HepG2 (cell line): ENCODE measurements at regions not wholly inside any gene's neighbourhood (a gene's known extent, or its start where the extent isn't known, plus 50 kb on each side); places are given as distances from the start of the nearest gene placed in this dataset.

Experiments
- ATAC-seq: fragments of 200-7000 bp; cut with Tn5 transposase; 3 replicates; pipeline ENCODE4 v1.9.1; 2020; ENCODE audit warnings: mild to moderate bottlenecking, moderate library complexity
- BruUV-seq: library from RNA; stranded (reverse); fragments of 400-500 nt; replicated peaks from 2 replicates; lab custom pipeline; 2021; lab: Mats Ljungman, UMichigan
- CTCF ChIA-PET: fragments of 300-600 bp; formaldehyde crosslinking; extraction: SDS; loops from one replicate; lab custom pipeline; 2021; ENCODE audit warnings: low total read pairs, inconsistent platforms, low intra/inter-chr PET ratio; lab: Yijun Ruan, JAX
- POLR2A ChIA-PET: fragments of 350-600 bp; sonication (Branson Sonifier 250); formaldehyde crosslinking; loops from one replicate; lab custom pipeline; 2020; ENCODE audit warnings: antibody characterized with exemption, inconsistent platforms; lab: Yijun Ruan, JAX
- DNase-seq: peaks from one replicate; pipeline ENCODE4 v3.0.0-alpha.2; 2015; ENCODE audit warnings: low spot score
- FAIRE-seq: peaks from 3 replicates; lab custom pipeline; 2011; peaks lifted over from hg19 to GRCh38; lab: Jason Lieb, UNC
- H2AFZ ChIP-seq: one replicate; pipeline ENCODE4 v1.6.1; 2011; ENCODE audit warnings: low read length, inconsistent platforms
- H3K27ac ChIP-seq: fragments of 300-600 bp; 3 replicates; pipeline ENCODE4 v1.8.0; 2011; ENCODE audit warnings: mixed run types, mild to moderate bottlenecking, mixed read lengths, low read length, inconsistent platforms; ENCODE audit not compliant: insufficient read depth; ENCODE audit errors: extremely low read length
- H3K27me3 ChIP-seq, 2 experiments: fragments of 200-600 bp in 1 of 2; 2 replicates in 1 of 2; 3 replicates in 1 of 2; pipeline versions ENCODE4 v1.6.0 to v1.8.0; 2011; ENCODE audit warnings: low read length in 2 of 2, mild to moderate bottlenecking in 2 of 2, moderate library complexity in 2 of 2, inconsistent platforms in 1 of 2; ENCODE audit not compliant: insufficient read depth in 2 of 2, control insufficient read depth in 1 of 2
- H3K36me3 ChIP-seq, 2 experiments: fragments of 200-600 bp in 1 of 2; replicated peaks in 1 of 2; 2 replicates in 1 of 2; 3 replicates in 1 of 2; pipeline versions ENCODE4 v1.5.1 to v1.8.0; 2011; ENCODE audit warnings: low read length in 2 of 2, inconsistent platforms in 1 of 2; ENCODE audit not compliant: insufficient read depth in 2 of 2, control insufficient read depth in 1 of 2
- H3K4me1 ChIP-seq: 2 replicates; pipeline ENCODE4 v1.5.1; 2012; ENCODE audit warnings: low read length, inconsistent platforms; ENCODE audit not compliant: insufficient read depth
- H3K4me2 ChIP-seq: 2 replicates; pipeline ENCODE4 v1.6.0; 2011; ENCODE audit warnings: low read depth, low read length, inconsistent platforms
- H3K4me3 ChIP-seq, 3 experiments: fragments of 200-600 bp in 1 of 3; sonication (generic), shearing (Covaris generic) in 1 of 3; replicated peaks in 1 of 3; 2 replicates each; pipeline ENCODE4 v1.5.1; 2011 to 2016; ENCODE audit warnings: low read length in 3 of 3, inconsistent platforms in 2 of 3, low read depth in 2 of 3, mild to moderate bottlenecking in 2 of 3, control low read depth in 1 of 3, mixed read lengths in 1 of 3; ENCODE audit not compliant: insufficient read depth in 1 of 3
- H3K79me2 ChIP-seq: one replicate; pipeline ENCODE4 v1.6.1; 2011; ENCODE audit warnings: low read length, inconsistent platforms; ENCODE audit not compliant: insufficient read depth
- H3K9ac ChIP-seq: 2 replicates; pipeline ENCODE4 v1.6.0; 2011; ENCODE audit warnings: mild to moderate bottlenecking, low read depth, low read length, inconsistent platforms; ENCODE audit not compliant: insufficient read depth
- H3K9me3 ChIP-seq: 2 replicates; pipeline ENCODE4 v1.5.1; 2012; ENCODE audit warnings: mild to moderate bottlenecking, low read length
- H4K20me1 ChIP-seq: 2 replicates; pipeline ENCODE4 v1.6.0; 2011; ENCODE audit warnings: inconsistent platforms, mild to moderate bottlenecking, low read length, moderate library complexity; ENCODE audit not compliant: insufficient read depth
- AHDC1 ChIP-seq: sonication (generic); formaldehyde crosslinking; IDR thresholded peaks from 2 replicates; pipeline ENCODE4 v1.5.1; 2020; ENCODE audit warnings: mild to moderate bottlenecking, missing genetic modification reagents, borderline replicate concordance
- ATRX ChIP-seq: sonication (generic); formaldehyde crosslinking; IDR thresholded peaks from 2 replicates; pipeline ENCODE4 v1.4.0; 2020; ENCODE audit warnings: missing genetic modification reagents, borderline replicate concordance
- CAMTA2 ChIP-seq: sonication (generic); formaldehyde crosslinking; IDR thresholded peaks from 2 replicates; pipeline ENCODE4 v1.4.0; 2020; ENCODE audit warnings: mild to moderate bottlenecking, missing genetic modification reagents, borderline replicate concordance
- CHCHD3 ChIP-seq: sonication (generic); formaldehyde crosslinking; IDR thresholded peaks from 2 replicates; pipeline ENCODE4 v1.8.0; 2022; ENCODE audit warnings: mild to moderate bottlenecking, missing genetic modification reagents, moderate library complexity
- NPAS2 ChIP-seq: sonication (generic); formaldehyde crosslinking; IDR thresholded peaks from 2 replicates; pipeline ENCODE4 v1.8.0; 2022; ENCODE audit warnings: mild to moderate bottlenecking, missing genetic modification reagents, borderline replicate concordance
- TBX2 ChIP-seq: sonication (generic); formaldehyde crosslinking; IDR thresholded peaks from 2 replicates; pipeline ENCODE4 v1.5.0; 2020; ENCODE audit warnings: missing genetic modification reagents, mild to moderate bottlenecking, borderline replicate concordance
- ZNF318 ChIP-seq: sonication (generic); formaldehyde crosslinking; IDR thresholded peaks from 2 replicates; pipeline ENCODE4 v1.4.0; 2020; ENCODE audit warnings: mild to moderate bottlenecking, missing genetic modification reagents
- ZNF337 ChIP-seq: sonication (generic); formaldehyde crosslinking; IDR thresholded peaks from 2 replicates; pipeline ENCODE4 v1.5.1; 2020; ENCODE audit warnings: missing genetic modification reagents, low read depth, mild to moderate bottlenecking, borderline replicate concordance
- WGBS: methylation state at CpG from one replicate; pipeline ENCODE4 v1.1.6; 2017; ENCODE audit warnings: low lambda C conversion rate; 5-methylcytosine and 5-hydroxymethylcytosine counted together
- in situ Hi-C: cut with HindIII; loops from 2 replicates; pipeline ENCODE4 v1.10.0; 2017; ENCODE audit warnings: low pct_unique_long_range_greater_than_20kb; ENCODE audit not compliant: extremely low pct_ligation_motif_present
- intact Hi-C: fragments of 100-400 bp; cut with micrococcal nuclease; formaldehyde crosslinking; loops from one replicate; pipeline ENCODE4 v1.10.0; 2022; ENCODE audit not compliant: unreplicated experiment

DNA sequence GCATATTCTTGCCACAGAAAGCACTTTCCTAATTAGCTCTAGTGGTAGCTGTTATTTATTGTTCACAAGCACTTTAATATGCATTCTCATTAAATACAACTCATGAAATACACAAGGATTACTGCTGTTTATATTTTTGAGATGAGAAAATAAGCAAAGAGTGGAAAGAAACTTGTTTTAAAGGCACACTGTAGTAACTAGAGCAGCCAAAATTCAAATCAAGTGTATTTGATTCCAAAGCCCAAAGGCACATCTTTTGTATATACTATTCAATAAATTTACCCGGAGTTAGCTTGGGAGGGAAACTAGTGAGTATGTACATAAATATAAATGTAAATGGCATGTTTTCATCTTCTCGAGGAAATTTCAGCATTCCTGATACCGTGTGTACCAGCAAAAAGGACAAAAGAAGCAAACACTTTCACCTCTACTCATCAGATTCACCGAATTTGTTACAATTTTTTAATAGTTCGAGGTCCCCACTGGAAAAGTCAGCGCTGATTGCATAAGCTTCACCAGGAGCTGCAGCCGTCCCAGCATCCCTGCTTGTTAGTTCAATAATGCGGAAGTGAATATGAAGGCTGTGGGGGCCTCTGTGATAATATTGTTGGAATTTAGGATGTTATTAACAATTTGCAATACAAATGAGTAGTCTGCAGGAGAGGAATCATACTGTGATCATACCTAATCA, 371.6 kb upstream of the MON1B start:
- intact Hi-C loops: no loop called here
- no TSS peak for BruUV-seq
- H4K20me1 ChIP-seq: no peaks in the 10 kb centered on the region

More for the DNA sequence above, 371.6 kb upstream of the MON1B start:
- TF ChIP-seq NPAS2 (CRISPR knock-in tag) (no peak), AHDC1 (no peak), TBX2 (CRISPR knock-in tag) (no peak), ZNF318 (CRISPR knock-in tag) (no peak), CAMTA2 (CRISPR knock-in tag) (no peak), ATRX (no peak), CHCHD3 (CRISPR knock-in tag) (no peak), ZNF337 (no peak)
- POLR2A ChIA-PET: no interaction called here
- ATAC-seq (no peak), FAIRE-seq (no peak), DNase-seq (no peak)
- 24% methylated on average over 8 of the region's 8 CpGs for WGBS
- H3K27me3 ChIP-seq: 0 out of 5 replicates have a peak, but pooled peaks cover 0 to 1% of the 10 kb centered on the region in 2 experiments
- H3K27ac ChIP-seq: no peak overlapping the region
- in situ Hi-C loops: no loop called here
- no peaks in the 10 kb centered on the region for H3K79me2 ChIP-seq
- no peak overlapping the region for H3K4me2 ChIP-seq
- CTCF ChIA-PET: no interaction called here
- H3K9ac ChIP-seq: no peak overlapping the region
- no peaks in the 10 kb centered on the region for H3K9me3 ChIP-seq
- H2AFZ ChIP-seq: no peak overlapping the region
- H3K36me3 ChIP-seq: no peaks in the 10 kb centered on the region
- H3K4me1 ChIP-seq: no peaks in the 10 kb centered on the region
- no peak overlapping the region for H3K4me3 ChIP-seq
